SHP77 (cell line): ENCODE measurements at regions not wholly inside any gene's neighbourhood (a gene's known extent, or its start where the extent isn't known, plus 50 kb on each side); places are given as distances from the start of the nearest gene placed in this dataset.
A peak's percentile ranks its signal among the peaks of the same experiment; 100 is the strongest.
"Not testable (repeated sequence)": the region's sequence is repeated elsewhere in the genome, so short reads cannot be mapped to it uniquely, and the experiment has no call there.

ENCODE experiments used
- DNase-seq, 2 experiments: peaks; one replicate each; lab custom pipeline; 2025; lab: John Stamatoyannopoulos, UW

- no peak for DNase-seq
These were observed 284.5 kb upstream of the POU5F2 start for GRCh38 chr5:94025788-94026473.

GRCh38 chr5:94024620-94025019 lies 283.2 kb upstream of the POU5F2 start:
- DNase-seq = no peak

GRCh38 chr5:94024101-94024500 lies 282.7 kb upstream of the POU5F2 start:
- DNase-seq = no peak

GRCh38 chr5:94021246-94021645 lies 279.8 kb upstream of the POU5F2 start:
- DNase-seq = peak; percentile 75 to 77

DNA sequence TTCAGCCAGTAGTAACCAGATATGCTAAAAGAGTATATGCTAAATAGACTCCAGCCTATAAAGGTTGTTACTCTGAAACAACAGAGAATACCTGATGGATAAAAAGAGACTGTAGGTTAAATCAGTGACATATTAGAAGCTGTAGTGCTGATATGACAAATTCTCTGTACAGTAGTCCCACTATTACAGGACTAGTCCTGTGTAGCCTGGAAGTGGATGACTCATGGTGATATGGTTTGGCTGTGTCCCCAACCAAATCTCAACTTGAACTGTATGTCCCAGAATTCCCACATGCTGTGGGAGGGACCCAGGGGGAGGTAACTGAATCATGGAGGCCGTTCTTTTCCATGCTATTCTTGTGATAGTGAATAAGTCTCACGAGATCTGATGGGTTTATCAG lies 276.2 kb upstream of the POU5F2 start:
- no peak for DNase-seq

- DNase-seq = no peak
These were observed 269.4 kb upstream of the POU5F2 start for GRCh38 chr5:94010814-94011213.

- DNase-seq = no peak
These were observed 267.8 kb upstream of the POU5F2 start for GRCh38 chr5:94009161-94009560.

DNA sequence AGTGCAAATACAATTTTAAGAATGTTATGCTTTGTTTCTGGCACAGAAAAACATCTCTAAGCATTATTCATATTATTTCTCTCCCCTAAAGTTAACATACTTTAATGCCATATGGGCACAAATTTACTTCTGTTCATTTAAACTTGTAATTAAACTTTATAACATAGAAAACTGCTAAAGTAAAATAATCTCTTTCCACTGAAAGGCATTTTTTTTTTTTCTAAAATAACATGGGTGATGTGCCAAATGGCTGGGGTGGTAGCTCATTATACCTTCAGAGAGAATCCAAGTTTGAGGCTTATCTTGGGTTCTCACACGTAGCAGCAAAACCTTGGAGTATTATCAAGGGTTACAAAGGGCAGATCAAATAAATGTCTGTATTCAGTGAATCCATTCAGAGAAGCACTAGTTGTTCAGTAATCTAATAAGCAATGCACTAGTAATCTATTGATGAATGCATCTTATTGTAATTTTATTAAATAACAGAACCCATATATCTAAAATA lies 257.6 kb upstream of the POU5F2 start:
- no peak for DNase-seq

DNA sequence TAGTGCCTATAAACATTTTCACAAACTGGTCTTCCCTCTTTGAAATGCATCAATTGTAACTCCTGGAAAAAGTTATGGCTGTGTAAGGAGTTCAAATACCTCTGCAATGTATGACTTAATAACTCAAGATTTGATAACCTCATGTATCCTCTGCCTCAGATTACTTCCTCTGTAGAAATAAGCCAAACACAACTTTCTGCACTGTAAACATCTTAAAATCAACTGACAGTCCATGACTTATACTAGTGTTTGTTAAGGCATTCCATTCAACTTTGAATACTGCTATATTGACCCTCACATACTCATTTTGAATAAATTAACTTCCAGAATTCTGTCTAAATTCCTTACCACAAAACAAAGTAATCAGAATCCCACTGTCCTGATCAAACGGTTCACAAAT lies 256.2 kb upstream of the POU5F2 start:
- DNase-seq = no peak

DNA sequence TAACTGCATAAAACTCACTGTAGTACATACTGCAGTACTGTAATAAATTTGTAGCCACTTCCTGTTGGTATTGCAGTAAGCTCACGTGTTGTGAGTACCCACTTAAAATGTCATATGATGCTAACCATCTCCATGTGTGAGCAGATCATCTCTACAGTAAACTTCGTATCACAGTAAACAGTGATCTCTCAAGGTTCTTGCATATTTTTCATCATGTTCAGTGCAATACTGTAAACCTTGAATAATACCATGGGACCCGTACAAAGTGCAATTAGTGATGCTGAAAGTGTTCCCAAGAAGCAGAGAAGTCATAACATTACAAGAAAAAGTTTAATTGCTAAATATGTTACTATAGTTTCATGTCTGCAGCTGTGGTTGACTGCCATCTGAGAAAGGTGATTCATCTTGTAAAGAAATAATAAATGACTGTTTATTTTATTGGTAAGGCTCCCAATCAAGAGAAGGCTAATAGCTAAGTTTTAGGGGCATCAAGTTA lies 253.8 kb upstream of the POU5F2 start:
- no peak for DNase-seq

- DNase-seq = no peak
These were observed 251.8 kb upstream of the POU5F2 start for GRCh38 chr5:93993161-93993560.

- no peak for DNase-seq
These were observed 249.2 kb upstream of the POU5F2 start for GRCh38 chr5:93990504-93991070.

GRCh38 chr5:93985940-93986570 lies 244.7 kb upstream of the POU5F2 start:
- DNase-seq = not testable (repeated sequence)

- no peak for DNase-seq
These were observed 236.8 kb upstream of the POU5F2 start for GRCh38 chr5:93978222-93978621.

GRCh38 chr5:93967923-93968322 lies 226.5 kb upstream of the POU5F2 start:
- no peak for DNase-seq

- DNase-seq = no peak
These were observed 223.0 kb upstream of the POU5F2 start for GRCh38 chr5:93964421-93964820.

DNA sequence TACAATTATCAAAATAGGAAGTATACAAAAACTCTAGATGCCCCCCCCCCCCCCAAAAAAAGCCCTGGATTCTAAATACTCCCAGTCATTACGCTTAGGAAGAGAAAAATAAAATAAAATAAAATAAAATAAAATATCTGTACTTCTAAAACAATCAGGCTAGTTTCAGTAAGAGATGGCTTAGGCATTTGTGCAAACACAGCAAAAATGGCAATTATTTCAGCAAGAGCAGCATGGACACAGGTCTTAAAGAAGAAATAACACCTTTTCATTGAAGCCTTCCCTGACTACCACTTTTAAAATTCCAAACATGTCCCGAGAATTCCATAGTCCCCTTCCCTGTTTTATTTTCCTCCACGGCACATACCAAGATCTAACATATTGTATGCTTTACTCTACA lies 218.6 kb upstream of the POU5F2 start:
- DNase-seq = no peak

DNA sequence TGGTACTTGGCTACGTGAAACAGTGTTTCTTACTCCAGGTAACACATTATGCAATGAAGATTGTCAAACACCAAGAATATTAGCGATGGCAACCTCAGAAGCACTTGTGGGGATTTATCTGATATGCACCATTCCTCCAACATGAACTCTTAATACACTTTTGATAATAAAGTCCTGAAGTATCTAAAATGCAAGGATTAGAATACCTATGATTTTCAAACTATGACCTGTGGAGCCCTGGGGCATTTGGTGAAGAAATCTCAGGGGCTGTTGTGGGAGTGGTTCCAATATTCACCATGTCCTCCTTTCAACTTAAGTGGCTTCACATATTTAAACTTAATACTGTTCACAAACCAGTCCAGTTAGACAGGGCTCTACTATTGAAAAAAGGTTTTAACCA lies 214.6 kb upstream of the POU5F2 start:
- DNase-seq = no peak

DNA sequence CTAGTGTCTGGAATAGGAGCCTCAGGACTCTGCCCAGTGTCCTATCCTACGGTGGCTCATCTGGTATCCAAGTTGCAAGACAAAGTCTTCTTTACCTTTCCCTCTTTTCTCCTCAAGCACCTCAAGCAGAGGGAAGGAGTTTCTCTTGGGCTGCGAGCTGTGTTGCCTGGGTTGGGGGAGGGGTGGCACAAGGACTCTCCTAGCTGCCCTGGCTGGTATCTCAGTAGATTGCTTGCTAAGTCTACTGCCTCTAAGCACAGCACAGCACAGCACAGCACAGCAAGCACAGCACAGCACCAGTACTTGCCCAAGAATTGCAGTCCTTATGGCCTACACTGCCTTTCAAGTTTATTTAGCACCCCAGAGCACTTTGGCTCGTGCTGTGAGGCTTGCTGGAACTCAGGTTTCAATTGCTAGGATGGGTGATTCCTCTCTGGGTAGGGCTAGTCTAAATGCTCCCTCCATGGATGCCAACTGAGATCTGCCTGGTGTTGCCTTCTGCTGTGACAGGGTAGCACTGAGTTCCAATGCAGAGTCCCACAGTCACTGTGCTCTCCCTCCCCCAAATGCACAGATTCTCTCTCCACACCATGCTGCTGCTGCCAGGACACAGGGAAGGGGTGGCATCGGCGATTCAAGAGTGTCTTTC lies 213.1 kb upstream of the POU5F2 start:
- no peak for DNase-seq

DNA sequence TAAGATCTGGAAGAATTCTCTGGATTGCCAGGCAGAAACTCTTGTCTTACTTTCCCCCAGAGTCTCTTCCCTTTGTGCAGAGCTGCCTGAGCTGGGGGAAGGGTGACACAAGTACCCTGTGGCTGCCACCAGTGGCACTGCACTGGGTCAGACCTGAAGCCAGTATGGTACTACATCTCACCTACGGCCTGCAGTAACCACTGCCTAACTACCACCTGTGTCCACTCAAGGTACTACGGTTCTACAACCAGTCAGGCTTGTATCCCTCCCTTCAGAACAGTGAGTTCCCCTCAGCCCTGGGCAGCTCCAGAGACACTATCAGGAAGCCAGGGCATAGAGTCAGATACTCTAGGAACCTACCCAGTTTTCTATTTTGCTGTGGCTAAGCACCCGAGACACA lies 212.0 kb upstream of the POU5F2 start:
- DNase-seq = no peak

DNA sequence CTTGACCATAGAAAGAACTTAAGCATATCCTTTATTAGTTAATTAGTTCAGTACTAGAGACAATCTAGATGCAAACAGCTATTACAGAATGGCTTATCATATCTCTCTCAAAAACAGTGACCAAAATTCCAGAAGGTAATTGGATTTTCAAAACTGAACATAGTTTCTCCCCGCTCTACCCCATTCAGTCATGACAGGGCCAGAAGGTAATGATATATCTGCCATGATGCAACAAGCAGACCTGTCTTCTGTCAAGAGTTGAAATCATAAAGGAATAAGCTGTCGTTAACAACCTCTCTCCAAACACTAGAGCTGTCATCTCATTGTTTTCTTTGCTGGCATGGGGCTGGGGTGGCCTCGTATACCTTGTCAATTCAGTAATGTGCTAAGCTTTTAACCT lies 200.5 kb upstream of the POU5F2 start:
- DNase-seq = peak; percentile 84 to 86

- DNase-seq = not testable (repeated sequence)
These were observed 191.9 kb upstream of the POU5F2 start for GRCh38 chr5:93933269-93933668.

- no peak for DNase-seq
These were observed 188.7 kb upstream of the POU5F2 start for GRCh38 chr5:93930098-93930497.
